Stomach (tissue), 4 donors: ENCODE measurements at regions not wholly inside any gene's neighbourhood (a gene's known extent, or its start where the extent isn't known, plus 50 kb on each side); places are given as distances from the start of the nearest gene placed in this dataset.

Experiments used
- CTCF ChIP-seq, 7 experiments: fragments of 450-650 bp in 4 of 7; fragments of 200-600 bp in 3 of 7; sonication (generic) in 3 of 7; IDR thresholded peaks; one replicate each; pipeline ENCODE4 v1.5.1; 2016 to 2019; ENCODE audit warnings: antibody characterized with exemption in 7 of 7, control low read depth in 2 of 7, mild to moderate bottlenecking in 1 of 7
- EP300 ChIP-seq: sonication (generic); formaldehyde crosslinking; IDR thresholded peaks from one replicate; pipeline ENCODE4 v1.6.1; 2017; ENCODE audit warnings: antibody characterized with exemption
- POLR2A ChIP-seq, 4 donors: fragments of 450-650 bp; IDR thresholded peaks; one replicate each; pipeline ENCODE4 v1.6.1; 2016; ENCODE audit warnings: antibody characterized with exemption in 4 of 4, control low read depth in 2 of 4, mild to moderate bottlenecking in 1 of 4, moderate library complexity in 1 of 4
- POLR2AphosphoS5 ChIP-seq, 3 donors: sonication (generic); formaldehyde crosslinking; IDR thresholded peaks; one replicate each; pipeline ENCODE4 v1.6.1; 2016; ENCODE audit warnings: antibody characterized with exemption in 3 of 3

DNA sequence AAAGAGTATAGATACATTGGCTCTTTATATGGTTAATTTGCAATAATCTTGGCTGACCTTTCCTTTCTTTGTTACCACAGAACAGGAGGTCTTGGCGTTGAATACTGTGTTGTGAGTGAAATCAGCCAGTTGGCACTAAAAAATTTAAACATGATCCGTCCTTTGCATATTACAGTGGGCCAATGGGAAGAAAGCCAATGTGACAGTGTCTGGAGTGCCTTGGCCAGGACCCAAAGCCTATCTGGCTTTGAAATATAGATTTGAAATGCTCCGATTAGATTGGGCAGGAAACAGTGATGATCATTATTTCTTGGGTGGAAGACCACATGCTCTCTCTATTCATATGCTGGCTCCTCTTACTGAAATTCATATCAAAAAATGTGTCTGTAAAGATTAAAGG, 339.6 kb upstream of the ANO3 start:
- no peak for TF ChIP-seq POLR2A (IDR thresholded peaks at IDR 0.05)
- TF ChIP-seq CTCF (IDR thresholded peaks at IDR 0.05) = no peak
- no peak for TF ChIP-seq POLR2AphosphoS5 (IDR thresholded peaks at IDR 0.05)
- no peak for TF ChIP-seq EP300
